GM12878 (cell line): ENCODE measurements at regions not wholly inside any gene's neighbourhood (a gene's known extent, or its start where the extent isn't known, plus 50 kb on each side); places are given as distances from the start of the nearest gene placed in this dataset.

Experiments used
- ATAC-seq: fragments of 200-7000 bp; cut with Tn5 transposase; 3 replicates; pipeline ENCODE4 v1.9.1; 2020; ENCODE audit warnings: mild to moderate bottlenecking, moderate library complexity
- BruUV-seq: library from RNA; stranded (reverse); fragments of 400-500 nt; replicated peaks from 2 replicates; lab custom pipeline; 2021; lab: Mats Ljungman, UMichigan
- CTCF ChIA-PET: fragments of 300-600 bp; sonication (Branson Sonifier 250); formaldehyde crosslinking; extraction: SDS; loops from one replicate; lab custom pipeline; 2021; ENCODE audit warnings: inconsistent platforms; lab: Yijun Ruan, JAX
- POLR2A ChIA-PET: fragments of 350-600 bp; formaldehyde crosslinking; extraction: SDS; loops from one replicate; lab custom pipeline; 2021; ENCODE audit warnings: inconsistent platforms; lab: Charles Lee
- RAD21 ChIA-PET: fragments of 300-600 bp; sonication (Branson Sonifier 250); formaldehyde crosslinking; loops from one replicate; lab custom pipeline; 2023; ENCODE audit warnings: antibody characterized with exemption; ENCODE audit not compliant: unreplicated experiment; lab: Charles Lee
- SMC1A ChIA-PET: fragments of 300-600 bp; sonication (Branson Sonifier 250); formaldehyde crosslinking; loops from one replicate; lab custom pipeline; 2023; ENCODE audit not compliant: unreplicated experiment, uncharacterized antibody; lab: Charles Lee
- DNase-seq: peaks from one replicate; pipeline ENCODE4 v3.0.0-alpha.2; 2011; ENCODE audit warnings: low read depth, low spot score
- FAIRE-seq: peaks from 3 replicates; lab custom pipeline; 2011; peaks lifted over from hg19 to GRCh38; lab: Jason Lieb, UNC
- H2AFZ ChIP-seq: 2 replicates; pipeline ENCODE4 v1.6.0; 2011; ENCODE audit warnings: low read depth, low read length, control low read depth; ENCODE audit not compliant: control insufficient read depth
- H3K27ac ChIP-seq: 2 replicates; pipeline ENCODE4 v1.5.1; 2011; ENCODE audit warnings: control low read depth; ENCODE audit not compliant: control insufficient read depth, insufficient read depth
- H3K27me3 ChIP-seq, 2 experiments: replicated peaks in 1 of 2; 2 replicates each; pipeline versions ENCODE4 v1.6.0 to v1.6.1; 2011; ENCODE audit warnings: low read length in 1 of 2; ENCODE audit not compliant: control insufficient read depth in 2 of 2, insufficient read depth in 2 of 2
- H3K36me3 ChIP-seq, 2 experiments: 2 replicates each; pipeline ENCODE4 v1.5.1; 2011; ENCODE audit warnings: low read length in 1 of 2; ENCODE audit not compliant: control insufficient read depth in 2 of 2, insufficient read depth in 2 of 2
- H3K4me1 ChIP-seq: 2 replicates; pipeline ENCODE4 v1.6.1; 2011; ENCODE audit warnings: mild to moderate bottlenecking, low read length, moderate library complexity, mixed read lengths; ENCODE audit not compliant: control insufficient read depth, insufficient read depth
- H3K4me2 ChIP-seq: 2 replicates; pipeline ENCODE4 v1.6.0; 2011; ENCODE audit warnings: control low read depth; ENCODE audit not compliant: control insufficient read depth, insufficient read depth
- H3K4me3 ChIP-seq: fragments of 200-600 bp; sonication (generic); 2 replicates; pipeline ENCODE4 v1.5.1; 2016
- H3K79me2 ChIP-seq: 2 replicates; pipeline ENCODE4 v1.6.0; 2011; ENCODE audit warnings: low read length; ENCODE audit not compliant: control insufficient read depth, insufficient read depth
- H3K9ac ChIP-seq: 2 replicates; pipeline ENCODE4 v1.8.0; 2011; ENCODE audit warnings: low read length, control low read depth, mixed read lengths; ENCODE audit not compliant: control insufficient read depth, insufficient read depth
- H3K9me3 ChIP-seq: replicated peaks from 3 replicates; pipeline ENCODE4 v1.5.1; 2011; ENCODE audit warnings: mild to moderate bottlenecking, low read length; ENCODE audit not compliant: control insufficient read depth, insufficient read depth
- H4K20me1 ChIP-seq: 2 replicates; pipeline ENCODE4 v1.6.0; 2011; ENCODE audit not compliant: control insufficient read depth, insufficient read depth
- BMI1 ChIP-seq: fragments of 450-650 bp; IDR thresholded peaks from 2 replicates; pipeline ENCODE4 v1.6.1; 2016; ENCODE audit warnings: mild to moderate bottlenecking, moderate library complexity, borderline replicate concordance
- CEBPZ ChIP-seq: fragments of 150-350 bp; IDR thresholded peaks from 2 replicates; pipeline ENCODE4 v1.6.1; 2016; ENCODE audit warnings: low read depth, low read length
- HDAC6 ChIP-seq: fragments of 200-600 bp; sonication (generic); IDR thresholded peaks from one replicate; pipeline ENCODE4 v1.8.0; 2017; ENCODE audit warnings: antibody characterized with exemption; ENCODE audit not compliant: unreplicated experiment
- MEF2A ChIP-seq: IDR thresholded peaks from 2 replicates; pipeline ENCODE4 v1.6.1; 2011; ENCODE audit warnings: low read depth, mild to moderate bottlenecking, low read length, moderate library complexity; ENCODE audit not compliant: insufficient read depth
- MTA3 ChIP-seq: IDR thresholded peaks from 2 replicates; pipeline ENCODE4 v1.6.1; 2012; ENCODE audit warnings: low read length, inconsistent platforms, borderline replicate concordance
- NR2C2 ChIP-seq: IDR thresholded peaks from 2 replicates; pipeline ENCODE4 v1.6.1; 2011; ENCODE audit warnings: borderline replicate concordance, low read depth; ENCODE audit not compliant: control insufficient read depth, insufficient read length
- ZNF687 ChIP-seq: fragments of 450-650 bp; IDR thresholded peaks from 2 replicates; pipeline ENCODE4 v1.6.1; 2017; ENCODE audit warnings: mild to moderate bottlenecking, moderate library complexity
- WGBS: methylation state at CpG from one replicate; pipeline ENCODE4 v1.1.6; 2016; ENCODE audit warnings: low lambda C conversion rate; ENCODE audit not compliant: insufficient replicate concordance, insufficient coverage; ENCODE audit errors: missing lambda C conversion rate; 5-methylcytosine and 5-hydroxymethylcytosine counted together
- in situ Hi-C: fragments of 300-500 bp; cut with MboI; formaldehyde crosslinking; loops from 9 replicates; pipeline ENCODE4 v1.14.3; 2018; ENCODE audit warnings: mixed read lengths
- intact Hi-C: fragments of 100-400 bp; cut with micrococcal nuclease; formaldehyde crosslinking; loops from one replicate; pipeline ENCODE4 v1.14.2; 2022; ENCODE audit not compliant: unreplicated experiment
- TF ChIP-seq, protein P1 (sequence below): IDR thresholded peaks from 2 replicates; pipeline ENCODE4 v1.6.1; 2012; ENCODE audit warnings: low read depth, low read length, improper control_type of control experiment

- no peak for FAIRE-seq
- H3K79me2 ChIP-seq, result no peaks in the 10 kb centered on the region
- no peaks in the 10 kb centered on the region for H3K36me3 ChIP-seq
- TF ChIP-seq HDAC6 (no peak), CEBPZ (no peak), BMI1 (no peak), NR2C2 (no peak), MTA3 (no peak), MEF2A (no peak), ZNF687 (no peak)
- TF ChIP-seq, protein P1, sequence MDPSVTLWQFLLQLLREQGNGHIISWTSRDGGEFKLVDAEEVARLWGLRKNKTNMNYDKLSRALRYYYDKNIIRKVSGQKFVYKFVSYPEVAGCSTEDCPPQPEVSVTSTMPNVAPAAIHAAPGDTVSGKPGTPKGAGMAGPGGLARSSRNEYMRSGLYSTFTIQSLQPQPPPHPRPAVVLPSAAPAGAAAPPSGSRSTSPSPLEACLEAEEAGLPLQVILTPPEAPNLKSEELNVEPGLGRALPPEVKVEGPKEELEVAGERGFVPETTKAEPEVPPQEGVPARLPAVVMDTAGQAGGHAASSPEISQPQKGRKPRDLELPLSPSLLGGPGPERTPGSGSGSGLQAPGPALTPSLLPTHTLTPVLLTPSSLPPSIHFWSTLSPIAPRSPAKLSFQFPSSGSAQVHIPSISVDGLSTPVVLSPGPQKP, result no peak
- TF ChIP-seq, all 136 proteins: peak for 0
- SMC1A ChIA-PET, result no interaction called here
- no peak overlapping the region for H3K9ac ChIP-seq
- H3K4me1 ChIP-seq, result no peaks in the 10 kb centered on the region
- in situ Hi-C loops (no loop called here), intact Hi-C loops (no loop called here)
- H4K20me1 ChIP-seq, result no peaks in the 10 kb centered on the region
- no peak overlapping the region for H3K27ac ChIP-seq
- DNase-seq (no peak), ATAC-seq (no peak)
- POLR2A ChIA-PET, result no interaction called here
- 62% methylated on average over 5 of the region's 5 CpGs for WGBS
- CTCF ChIA-PET, result no interaction called here
- no TSS peak for BruUV-seq
- H3K27me3 ChIP-seq, result no peaks in the 10 kb centered on the region
- no peak overlapping the region for H3K4me2 ChIP-seq
- H3K4me3 ChIP-seq, result no peak overlapping the region
- no peak overlapping the region for H2AFZ ChIP-seq
- H3K9me3 ChIP-seq, result no peaks in the 10 kb centered on the region
- RAD21 ChIA-PET, result no interaction called here
Measured at GRCh38 chr17:73815474-73815873, 171.2 kb upstream of the SDK2 start.
